Thyroid gland (tissue), 4 donors: ENCODE measurements at regions not wholly inside any gene's neighbourhood (a gene's known extent, or its start where the extent isn't known, plus 50 kb on each side); places are given as distances from the start of the nearest gene placed in this dataset.
A peak's percentile ranks its signal among the peaks of the same experiment; 100 is the strongest.

Experiments used
- DNase-seq, 2 donors: peaks; one replicate each; pipeline ENCODE4 v3.0.0-alpha.2; 2019
- H3K27ac ChIP-seq, 3 donors: fragments of 200-600 bp; sonication (generic); 1 replicate in 2 of 3; 2 replicates in 1 of 3; pipeline ENCODE4 v1.5.1; 2016 to 2019; ENCODE audit warnings: mild to moderate bottlenecking in 1 of 3, moderate library complexity in 1 of 3
- H3K27me3 ChIP-seq: fragments of 200-600 bp; sonication (generic); one replicate; pipeline ENCODE4 v1.5.1; 2019
- H3K36me3 ChIP-seq, 2 donors: fragments of 200-600 bp; sonication (generic); one replicate each; pipeline ENCODE4 v1.5.1; 2016 to 2019
- H3K4me1 ChIP-seq, 2 donors: fragments of 200-600 bp; sonication (generic); one replicate each; pipeline ENCODE4 v1.5.1; 2017 to 2019
- H3K4me3 ChIP-seq, 3 donors: fragments of 200-600 bp; sonication (generic); replicated peaks in 1 of 3; 1 replicate in 2 of 3; 2 replicates in 1 of 3; pipeline ENCODE4 v1.5.1; 2016; ENCODE audit warnings: mild to moderate bottlenecking in 1 of 3
- H3K9me3 ChIP-seq: fragments of 200-600 bp; sonication (generic); one replicate; pipeline ENCODE4 v1.5.1; 2017
- POLR2A ChIP-seq, 2 donors: fragments of 450-650 bp; IDR thresholded peaks; one replicate each; pipeline ENCODE4 v1.6.1; 2017; ENCODE audit warnings: antibody characterized with exemption in 2 of 2, mild to moderate bottlenecking in 2 of 2, moderate library complexity in 1 of 2
- whole genome bisulfite sequencing, 2 donors: methylation state at CpG; one replicate each; pipeline ENCODE4 v1.1.5; 2017; 5-methylcytosine and 5-hydroxymethylcytosine counted together
- intact Hi-C: fragments of 100-400 bp; cut with DNase I; formaldehyde crosslinking; loops from one replicate; pipeline ENCODE4 v1.15.1; 2023
- TF ChIP-seq, protein P1 (sequence below), 6 experiments: fragments of 200-600 bp in 3 of 6; fragments of 450-650 bp in 3 of 6; sonication (generic) in 3 of 6; IDR thresholded peaks; one replicate each; pipeline ENCODE4 v1.5.1; 2016 to 2019; ENCODE audit warnings: antibody characterized with exemption in 6 of 6, mild to moderate bottlenecking in 2 of 6, inconsistent platforms in 1 of 6, moderate library complexity in 1 of 6

DNA sequence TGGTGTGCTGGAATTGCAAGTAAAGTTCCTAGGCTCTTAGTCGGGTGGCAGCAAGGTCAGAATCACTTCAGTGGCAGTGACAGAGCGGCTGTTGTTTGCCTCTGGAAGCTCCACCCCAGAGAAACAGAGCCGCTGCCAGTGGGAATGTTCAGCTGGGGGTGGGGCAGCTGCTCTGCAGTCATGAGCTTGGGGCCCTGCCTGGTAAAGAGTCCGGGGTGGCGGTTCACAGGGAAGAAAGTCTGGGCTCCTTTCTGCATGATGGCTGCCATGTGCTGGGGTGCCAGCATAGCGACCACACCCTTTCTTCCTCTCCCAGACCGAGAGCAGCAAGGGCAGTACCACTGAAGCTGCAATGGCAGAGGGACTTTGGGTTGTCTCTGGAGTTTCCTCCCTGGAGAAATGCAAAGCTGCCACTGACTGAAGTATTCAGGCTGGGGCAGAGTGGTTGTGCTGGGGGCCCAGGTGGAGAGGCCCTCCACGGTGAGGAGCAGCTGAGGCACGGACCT, 108.8 kb upstream of the CENPE start:
- Histone ChIP-seq H3K9me3 (no peaks in the 10 kb centered on the region), H3K4me3 (no peak overlapping the region), H3K27me3 (no peaks in the 10 kb centered on the region), H3K4me1 (peaks cover 0 to 9% of the 10 kb centered on the region in 2 donors), H3K36me3 (no peaks in the 10 kb centered on the region), H3K27ac (no peak overlapping the region)
- WGBS, 2 donors = 4 to 14% methylated on average over 5 of the region's 9 CpGs
- DNase-seq = peak; percentile 43 to 61
- intact Hi-C loops = no loop called here
- TF ChIP-seq, protein P1, sequence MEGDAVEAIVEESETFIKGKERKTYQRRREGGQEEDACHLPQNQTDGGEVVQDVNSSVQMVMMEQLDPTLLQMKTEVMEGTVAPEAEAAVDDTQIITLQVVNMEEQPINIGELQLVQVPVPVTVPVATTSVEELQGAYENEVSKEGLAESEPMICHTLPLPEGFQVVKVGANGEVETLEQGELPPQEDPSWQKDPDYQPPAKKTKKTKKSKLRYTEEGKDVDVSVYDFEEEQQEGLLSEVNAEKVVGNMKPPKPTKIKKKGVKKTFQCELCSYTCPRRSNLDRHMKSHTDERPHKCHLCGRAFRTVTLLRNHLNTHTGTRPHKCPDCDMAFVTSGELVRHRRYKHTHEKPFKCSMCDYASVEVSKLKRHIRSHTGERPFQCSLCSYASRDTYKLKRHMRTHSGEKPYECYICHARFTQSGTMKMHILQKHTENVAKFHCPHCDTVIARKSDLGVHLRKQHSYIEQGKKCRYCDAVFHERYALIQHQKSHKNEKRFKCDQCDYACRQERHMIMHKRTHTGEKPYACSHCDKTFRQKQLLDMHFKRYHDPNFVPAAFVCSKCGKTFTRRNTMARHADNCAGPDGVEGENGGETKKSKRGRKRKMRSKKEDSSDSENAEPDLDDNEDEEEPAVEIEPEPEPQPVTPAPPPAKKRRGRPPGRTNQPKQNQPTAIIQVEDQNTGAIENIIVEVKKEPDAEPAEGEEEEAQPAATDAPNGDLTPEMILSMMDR (IDR thresholded peaks at IDR 0.05) = no peak
- no peak for TF ChIP-seq POLR2A (IDR thresholded peaks at IDR 0.05)

DNA sequence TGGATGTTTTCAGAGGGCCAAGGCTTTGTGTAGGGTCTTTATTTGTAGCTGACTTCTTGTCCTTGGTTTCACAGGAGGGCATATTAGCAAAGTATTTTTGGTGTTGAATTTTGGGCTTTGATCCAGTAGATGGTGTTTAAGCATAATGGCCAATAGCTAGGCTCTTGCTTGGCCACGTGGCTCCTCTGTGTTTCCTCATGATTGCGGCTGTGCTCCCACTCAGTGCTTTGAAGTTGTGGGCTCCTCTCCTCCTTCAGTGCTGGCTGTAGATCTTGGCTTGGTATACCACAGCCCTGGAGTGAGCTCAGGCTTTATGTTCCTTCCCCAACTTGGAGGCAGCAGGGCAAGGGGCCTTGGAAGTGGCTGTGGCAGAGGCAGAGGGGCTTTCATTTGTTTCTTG, 107.2 kb upstream of the CENPE start:
- intact Hi-C loops = no loop called here
- no peak overlapping the region for H3K27ac ChIP-seq
- DNase-seq = no peak
- no peak overlapping the region for H3K4me3 ChIP-seq
- 78 to 81% methylated on average over 2 of the region's 2 CpGs for WGBS, 2 donors
- H3K9me3 ChIP-seq = no peaks in the 10 kb centered on the region
- TF ChIP-seq, protein P1 (IDR thresholded peaks at IDR 0.05) = no peak
- TF ChIP-seq POLR2A (IDR thresholded peaks at IDR 0.05) = no peak
- H3K36me3 ChIP-seq = no peaks in the 10 kb centered on the region
- H3K27me3 ChIP-seq = no peaks in the 10 kb centered on the region
- peaks cover 0 to 9% of the 10 kb centered on the region in 2 donors for H3K4me1 ChIP-seq

DNA sequence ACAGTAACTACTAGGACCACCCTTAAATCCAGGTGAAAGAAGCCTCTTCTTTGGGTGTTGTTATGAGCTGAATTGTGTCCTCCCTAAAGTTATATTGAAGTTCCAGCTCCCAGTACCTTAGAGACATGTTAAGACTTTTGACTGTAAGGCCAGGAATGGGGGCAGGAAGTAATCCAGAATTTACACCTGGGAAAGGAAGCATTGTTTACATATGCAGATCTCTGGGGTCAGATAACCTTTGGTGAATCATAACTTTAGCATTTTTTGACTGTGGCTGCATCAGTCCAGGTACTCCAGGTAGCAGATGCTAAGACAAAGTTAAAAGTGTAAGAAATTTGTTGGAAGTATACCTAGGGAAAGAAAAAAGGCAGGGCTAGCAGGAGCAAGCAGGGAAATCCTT, 104.9 kb upstream of the CENPE start:
- Histone ChIP-seq H3K4me3 (no peak overlapping the region), H3K27me3 (no peaks in the 10 kb centered on the region), H3K36me3 (no peaks in the 10 kb centered on the region), H3K27ac (no peak overlapping the region), H3K9me3 (no peaks in the 10 kb centered on the region), H3K4me1 (peaks cover 0 to 9% of the 10 kb centered on the region in 2 donors)
- no peak for TF ChIP-seq POLR2A (IDR thresholded peaks at IDR 0.05)
- TF ChIP-seq, protein P1 (IDR thresholded peaks at IDR 0.05) = no peak
- intact Hi-C loops = no loop called here
- DNase-seq = no peak

DNA sequence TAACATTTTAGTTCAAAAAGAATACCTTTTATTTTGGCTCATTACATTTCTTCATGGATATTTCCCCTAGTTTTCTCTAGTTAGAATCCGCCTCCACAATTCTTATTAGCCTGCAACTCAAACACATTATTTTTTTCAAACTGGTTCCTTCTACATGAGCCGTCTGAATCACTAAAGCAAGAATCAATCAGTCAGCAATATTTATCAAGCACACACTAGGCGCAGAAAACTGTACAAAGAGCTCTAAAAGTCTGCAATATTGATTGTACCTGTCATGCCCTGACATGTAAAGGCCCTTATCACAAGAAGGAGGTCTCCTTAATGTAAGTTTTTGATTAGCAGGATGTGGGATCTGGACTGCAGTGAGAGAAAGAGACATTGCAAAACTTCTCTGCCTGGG, 94.8 kb upstream of the CENPE start:
- Histone ChIP-seq H3K4me3 (no peak overlapping the region), H3K27ac (no peak overlapping the region), H3K27me3 (no peaks in the 10 kb centered on the region), H3K9me3 (no peaks in the 10 kb centered on the region), H3K36me3 (no peaks in the 10 kb centered on the region), H3K4me1 (no peaks in the 10 kb centered on the region)
- WGBS, 2 donors = 74 to 75% methylated on average over 3 of the region's 3 CpGs
- TF ChIP-seq POLR2A (IDR thresholded peaks at IDR 0.05) = no peak
- TF ChIP-seq, protein P1 (IDR thresholded peaks at IDR 0.05) = no peak
- no peak for DNase-seq
- intact Hi-C loops = no loop called here

DNA sequence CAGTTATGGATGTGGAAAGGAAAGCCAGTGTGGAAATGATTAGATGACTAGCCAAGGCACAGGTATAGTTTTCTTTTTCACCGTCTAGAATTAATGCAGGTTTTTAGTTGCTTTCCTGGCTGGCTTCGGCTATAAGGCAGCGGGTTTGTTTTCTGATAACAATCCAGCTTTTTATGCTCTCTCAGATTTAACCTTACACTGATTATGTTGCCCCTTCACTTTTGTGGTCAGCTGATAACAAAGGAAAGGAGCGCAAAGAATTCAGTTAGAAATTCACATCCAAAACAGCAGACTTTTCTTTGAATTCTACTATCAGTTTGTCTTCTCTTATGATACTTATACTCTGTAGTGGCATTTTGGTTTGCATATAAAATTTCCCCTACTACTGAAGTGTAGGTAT, 94.2 kb upstream of the CENPE start:
- WGBS, 2 donors = 85 to 89% methylated on average over 4 of the region's 4 CpGs

More for the DNA sequence above, 94.2 kb upstream of the CENPE start:
- no peak for DNase-seq
- H3K4me1 ChIP-seq = no peaks in the 10 kb centered on the region
- TF ChIP-seq, protein P1 (IDR thresholded peaks at IDR 0.05) = no peak
- TF ChIP-seq POLR2A (IDR thresholded peaks at IDR 0.05) = no peak
- intact Hi-C loops = no loop called here
- no peak overlapping the region for H3K4me3 ChIP-seq
- no peaks in the 10 kb centered on the region for H3K27me3 ChIP-seq
- H3K36me3 ChIP-seq = no peaks in the 10 kb centered on the region
- no peak overlapping the region for H3K27ac ChIP-seq
- no peaks in the 10 kb centered on the region for H3K9me3 ChIP-seq
